H1 (cell line): ENCODE measurements at regions not wholly inside any gene's neighbourhood (a gene's known extent, or its start where the extent isn't known, plus 50 kb on each side); places are given as distances from the start of the nearest gene placed in this dataset.

Experiments
- CTCF ChIA-PET: fragments of 300-600 bp; sonication (Branson Sonifier 250); formaldehyde crosslinking; loops from one replicate; lab custom pipeline; 2021; ENCODE audit not compliant: partially characterized antibody; lab: Charles Lee
- POLR2A ChIA-PET: fragments of 300-600 bp; sonication (Branson Sonifier 250); formaldehyde crosslinking; loops from one replicate; lab custom pipeline; 2021; ENCODE audit warnings: inconsistent platforms; ENCODE audit not compliant: partially characterized antibody; lab: Charles Lee
- DNase-seq, 2 experiments: peaks; one replicate each; pipeline versions ENCODE4 v3.0.0 to v3.0.0-alpha.2; 2010 to 2022; ENCODE audit warnings: low spot score in 2 of 2, low read depth in 1 of 2, mixed read lengths in 1 of 2
- FAIRE-seq: peaks from 2 replicates; lab custom pipeline; 2011; peaks lifted over from hg19 to GRCh38; lab: Jason Lieb, UNC
- H2AFZ ChIP-seq: 2 replicates; pipeline ENCODE4 v1.8.1; 2012; ENCODE audit warnings: low read length, inconsistent platforms
- H2AK5ac ChIP-seq: 2 replicates; pipeline ENCODE4 v1.6.1; 2013; ENCODE audit warnings: low read depth, low read length
- H2BK120ac ChIP-seq: replicated peaks from 2 replicates; pipeline ENCODE3; 2013; ENCODE audit warnings: low read depth, low read length, inconsistent platforms
- H2BK12ac ChIP-seq: 2 replicates; pipeline ENCODE4 v1.6.1; 2013; ENCODE audit warnings: low read depth, low read length
- H2BK15ac ChIP-seq: 2 replicates; pipeline ENCODE4 v1.6.1; 2013; ENCODE audit warnings: low read length
- H2BK20ac ChIP-seq: 2 replicates; pipeline ENCODE4 v1.6.1; 2013; ENCODE audit warnings: low read length
- H2BK5ac ChIP-seq: 2 replicates; pipeline ENCODE4 v1.6.1; 2013; ENCODE audit warnings: low read depth, low read length
- H3K14ac ChIP-seq: 2 replicates; pipeline ENCODE4 v1.6.1; 2013; ENCODE audit warnings: inconsistent platforms; ENCODE audit not compliant: insufficient read length
- H3K18ac ChIP-seq: 2 replicates; pipeline ENCODE4 v1.6.1; 2013; ENCODE audit warnings: low read length; ENCODE audit errors: extremely low read depth
- H3K23ac ChIP-seq: 2 replicates; pipeline ENCODE4 v1.6.1; 2013; ENCODE audit warnings: inconsistent platforms; ENCODE audit not compliant: insufficient read length
- H3K23me2 ChIP-seq: 2 replicates; pipeline ENCODE4 v1.6.1; 2013; ENCODE audit warnings: low read depth, low read length
- H3K27ac ChIP-seq: 2 replicates; pipeline ENCODE4 v1.6.1; 2011; ENCODE audit warnings: low read depth, low read length, inconsistent platforms
- H3K27me3 ChIP-seq, 4 experiments: replicated peaks in 1 of 4; 1 replicate in 1 of 4; 2 replicates in 3 of 4; pipeline versions ENCODE4 v1.6.1 to v1.8.1; 2011 to 2013; ENCODE audit warnings: low read length in 3 of 4, mild to moderate bottlenecking in 3 of 4, inconsistent platforms in 2 of 4, mixed read lengths in 2 of 4, moderate library complexity in 1 of 4; ENCODE audit not compliant: control insufficient read depth in 3 of 4, insufficient read depth in 3 of 4; ENCODE audit errors: extremely low read depth in 1 of 4
- H3K36me3 ChIP-seq, 4 experiments: 2 replicates each; pipeline versions ENCODE4 v1.6.1 to v1.8.1; 2011 to 2013; ENCODE audit warnings: mild to moderate bottlenecking in 4 of 4, low read length in 3 of 4, moderate library complexity in 2 of 4, control low read depth in 1 of 4, inconsistent platforms in 1 of 4; ENCODE audit not compliant: insufficient read depth in 4 of 4, control insufficient read depth in 2 of 4
- H3K4ac ChIP-seq: replicated peaks from 2 replicates; pipeline ENCODE3; 2013; ENCODE audit warnings: low read length, low read depth, mixed read lengths, inconsistent platforms; ENCODE audit not compliant: insufficient read length
- H3K4me1 ChIP-seq, 4 experiments: replicated peaks in 1 of 4; 1 replicate in 1 of 4; 2 replicates in 3 of 4; pipeline versions ENCODE4 v1.6.1 to v1.8.1; 2011 to 2013; ENCODE audit warnings: low read length in 3 of 4, inconsistent platforms in 2 of 4, mixed read lengths in 1 of 4; ENCODE audit not compliant: insufficient read depth in 4 of 4, control insufficient read depth in 3 of 4
- H3K4me2 ChIP-seq, 2 experiments: 2 replicates each; pipeline versions ENCODE4 v1.6.1 to v1.8.1; 2011 to 2013; ENCODE audit warnings: low read depth in 2 of 2, low read length in 2 of 2, control low read depth in 1 of 2, inconsistent platforms in 1 of 2, mild to moderate bottlenecking in 1 of 2; ENCODE audit not compliant: insufficient read depth in 1 of 2
- H3K4me3 ChIP-seq, 4 experiments: fragments of 200-600, 300-600 bp in 1 of 4; sonication (generic), shearing (Covaris generic), sonication (Bioruptor Twin) in 1 of 4; 2 replicates each; pipeline versions ENCODE4 v1.5.1 to v1.8.1; 2011 to 2016; ENCODE audit warnings: low read length in 4 of 4, low read depth in 3 of 4, control low read depth in 2 of 4, inconsistent platforms in 2 of 4, mild to moderate bottlenecking in 2 of 4, mixed read lengths in 1 of 4, moderate library complexity in 1 of 4; ENCODE audit not compliant: insufficient read depth in 2 of 4; ENCODE audit errors: extremely low read depth in 1 of 4
- H3K56ac ChIP-seq: replicated peaks from 2 replicates; pipeline ENCODE3; 2013; ENCODE audit warnings: low read depth, mild to moderate bottlenecking, mixed read lengths, low read length, inconsistent platforms; ENCODE audit not compliant: insufficient read length
- H3K79me1 ChIP-seq: 2 replicates; pipeline ENCODE4 v1.6.1; 2013; ENCODE audit warnings: low read depth, low read length, control low read depth
- H3K79me2 ChIP-seq, 2 experiments: 2 replicates each; pipeline versions ENCODE4 v1.6.1 to v1.8.1; 2012 to 2013; ENCODE audit warnings: low read length in 2 of 2, mild to moderate bottlenecking in 2 of 2, inconsistent platforms in 1 of 2; ENCODE audit not compliant: insufficient read depth in 2 of 2, control insufficient read depth in 1 of 2
- H3K9ac ChIP-seq, 4 experiments: replicated peaks in 1 of 4; 1 replicate in 1 of 4; 2 replicates in 3 of 4; pipeline versions ENCODE4 v1.6.1 to v1.8.1; 2011 to 2013; ENCODE audit warnings: low read depth in 3 of 4, low read length in 3 of 4, control low read depth in 2 of 4, mild to moderate bottlenecking in 2 of 4, moderate library complexity in 2 of 4, inconsistent platforms in 1 of 4; ENCODE audit errors: extremely low read depth in 1 of 4
- H3K9me3 ChIP-seq, 2 experiments: 2 replicates each; pipeline versions ENCODE4 v1.6.1 to v1.8.1; 2012 to 2013; ENCODE audit warnings: mild to moderate bottlenecking in 2 of 2, moderate library complexity in 2 of 2, control low read depth in 1 of 2, inconsistent platforms in 1 of 2, low read depth in 1 of 2, low read length in 1 of 2, mixed read lengths in 1 of 2; ENCODE audit not compliant: insufficient read depth in 2 of 2
- H4K20me1 ChIP-seq, 2 experiments: replicated peaks in 1 of 2; 2 replicates each; pipeline versions ENCODE3 to v1.8.1; 2011 to 2013; ENCODE audit warnings: inconsistent platforms in 2 of 2, low read length in 2 of 2, mild to moderate bottlenecking in 1 of 2; ENCODE audit not compliant: insufficient read depth in 2 of 2, control insufficient read depth in 1 of 2
- H4K5ac ChIP-seq: 2 replicates; pipeline ENCODE4 v1.6.1; 2013; ENCODE audit warnings: low read length, low read depth, mixed read lengths, inconsistent platforms; ENCODE audit not compliant: insufficient read length
- H4K8ac ChIP-seq: 2 replicates; pipeline ENCODE4 v1.8.0; 2013; ENCODE audit warnings: mild to moderate bottlenecking, moderate library complexity, low read length, inconsistent platforms; ENCODE audit not compliant: insufficient read depth; ENCODE audit errors: extremely low read depth
- H4K91ac ChIP-seq: replicated peaks from 2 replicates; pipeline ENCODE3; 2013; ENCODE audit warnings: low read length, mixed read lengths, inconsistent platforms; ENCODE audit not compliant: insufficient read length
- HDAC2 ChIP-seq, 2 experiments: fragments of 300-600 bp in 1 of 2; sonication (generic) in 1 of 2; IDR thresholded peaks; 2 replicates each; pipeline ENCODE4 v1.6.1; 2011 to 2012; ENCODE audit warnings: low read depth in 2 of 2, low read length in 2 of 2, mild to moderate bottlenecking in 2 of 2, moderate library complexity in 2 of 2, borderline replicate concordance in 1 of 2, inconsistent platforms in 1 of 2
- HDAC6 ChIP-seq: IDR thresholded peaks from one replicate; pipeline ENCODE4 v1.7.1; 2012; ENCODE audit warnings: low read depth, mild to moderate bottlenecking, inconsistent platforms, low read length, moderate library complexity
- PHF8 ChIP-seq: fragments of 200-600 bp; sonication (generic); conservative IDR thresholded peaks from 2 replicates; pipeline ENCODE4 v1.7.1; 2012; ENCODE audit warnings: low read depth, mild to moderate bottlenecking, inconsistent platforms, low read length, moderate library complexity
- POU5F1 ChIP-seq: IDR thresholded peaks from 2 replicates; pipeline ENCODE4 v1.6.1; 2011; ENCODE audit warnings: low read depth, mild to moderate bottlenecking, low read length, moderate library complexity
- SAP30 ChIP-seq: fragments of 300-600 bp; sonication (generic); IDR thresholded peaks from 2 replicates; pipeline ENCODE4 v1.7.1; 2012; ENCODE audit warnings: low read length, moderate library complexity, mild to moderate bottlenecking, inconsistent platforms; ENCODE audit not compliant: insufficient read depth, insufficient replicate concordance
- SIN3A ChIP-seq, 2 experiments: IDR thresholded peaks in 1 of 2; conservative IDR thresholded peaks in 1 of 2; 2 replicates each; pipeline ENCODE4 v1.6.1; 2011 to 2012; ENCODE audit warnings: low read length in 2 of 2, improper control_type of control experiment in 1 of 2, low read depth in 1 of 2, mild to moderate bottlenecking in 1 of 2
- SP1 ChIP-seq: IDR thresholded peaks from 2 replicates; pipeline ENCODE4 v1.6.1; 2011; ENCODE audit warnings: low read depth, low read length
- SP2 ChIP-seq: IDR thresholded peaks from 2 replicates; pipeline ENCODE4 v1.6.1; 2012; ENCODE audit warnings: mild to moderate bottlenecking, low read length, inconsistent platforms
- SUZ12 ChIP-seq: fragments of 200-600 bp; sonication (generic); IDR thresholded peaks from 2 replicates; pipeline ENCODE4 v1.6.1; 2012; ENCODE audit warnings: mild to moderate bottlenecking, inconsistent platforms, low read length, moderate library complexity, mixed read lengths
- YY1 ChIP-seq: IDR thresholded peaks from 2 replicates; pipeline ENCODE4 v1.6.1; 2011; ENCODE audit warnings: low read depth, mild to moderate bottlenecking, low read length
- whole genome bisulfite sequencing, 2 experiments: shearing (Covaris generic) in 1 of 2; methylation state at CpG; one replicate each; pipeline versions ENCODE4 v1.1.6 to v1.1.7; 2013 to 2015; ENCODE audit warnings: low lambda C conversion rate in 2 of 2, mixed read lengths in 2 of 2, inconsistent platforms in 1 of 2, low coverage in 1 of 2, missing lambda C conversion rate in 1 of 2; ENCODE audit not compliant: insufficient replicate concordance in 2 of 2, insufficient coverage in 1 of 2, insufficient read length in 1 of 2; ENCODE audit errors: extremely low coverage in 1 of 2, missing lambda C conversion rate in 1 of 2; 5-methylcytosine and 5-hydroxymethylcytosine counted together

DNA sequence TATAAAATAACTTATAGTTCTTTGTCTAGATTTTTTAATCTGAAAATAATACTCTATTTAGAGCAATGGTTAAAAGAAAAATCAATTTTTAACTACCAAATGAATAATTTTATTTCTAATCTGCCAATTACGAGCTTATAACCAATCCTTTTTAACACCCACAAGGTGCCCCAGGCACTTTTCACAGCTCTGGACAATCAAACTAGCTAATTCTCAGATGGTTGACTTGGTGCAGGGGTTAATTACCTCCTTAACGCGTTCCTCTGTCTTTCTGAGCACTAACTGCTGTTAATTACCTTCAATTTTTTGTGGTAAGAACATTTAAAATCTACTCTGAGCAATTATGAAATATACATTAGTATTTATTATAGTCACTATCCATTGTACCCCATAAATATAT, 109.6 kb upstream of the PJA2 start:
- H3K36me3 ChIP-seq, result no peaks in the 10 kb centered on the region
- no peak overlapping the region for H3K9ac ChIP-seq
- POLR2A ChIA-PET, result no interaction called here
- H3K23me2 ChIP-seq, result no peaks in the 10 kb centered on the region
- H4K20me1 ChIP-seq, result no peaks in the 10 kb centered on the region
- H3K14ac ChIP-seq, result no peak overlapping the region
- no peak overlapping the region for H4K8ac ChIP-seq
- TF ChIP-seq HDAC2 (IDR thresholded peaks at IDR 0.05; ENCODE audit: borderline replicate concordance in 1 of 2, low read depth in 2 of 2, low read length in 2 of 2) (no peak), POU5F1 (no peak), SAP30 (no peak), YY1 (no peak), SP2 (no peak), SIN3A (conservative IDR thresholded peaks at IDR 0.05 in 1 of 2, IDR thresholded peaks at IDR 0.05 in 1 of 2; ENCODE audit: low read depth in 1 of 2, low read length in 2 of 2) (no peak), SUZ12 (no peak), PHF8 (no peak), SP1 (no peak), HDAC6 (no peak)
- no peak overlapping the region for H2BK20ac ChIP-seq
- H3K4me3 ChIP-seq, result no peak overlapping the region
- no peaks in the 10 kb centered on the region for H3K9me3 ChIP-seq
- H4K5ac ChIP-seq, result no peak overlapping the region
- H3K27ac ChIP-seq, result no peak overlapping the region
- WGBS, 2 experiments, result 91% methylated on average over 3 of the region's 3 CpGs; no CpG with 5 or more reads in 1 of the 2 experiments
- H2BK5ac ChIP-seq, result no peak overlapping the region
- CTCF ChIA-PET, result interaction anchor here (0.5 kb wide), 1 partner anchor 818 kb away, joined by 4 read pairs; no protein-coding TSS in a partner anchor
- DNase-seq (no peak), FAIRE-seq (no peak)
- H3K4ac ChIP-seq, result no peak overlapping the region
- H2BK12ac ChIP-seq, result no peak overlapping the region
- H3K23ac ChIP-seq, result no peak overlapping the region
- H2BK120ac ChIP-seq, result no peak overlapping the region
- H3K27me3 ChIP-seq, result no peaks in the 10 kb centered on the region
- no peak overlapping the region for H4K91ac ChIP-seq
- H3K18ac ChIP-seq, result no peak overlapping the region
- no peak overlapping the region for H3K56ac ChIP-seq
- no peak overlapping the region for H2AK5ac ChIP-seq
- H3K79me2 ChIP-seq, result no peaks in the 10 kb centered on the region
- H3K4me2 ChIP-seq, result no peak overlapping the region
- H2AFZ ChIP-seq, result no peak overlapping the region
- no peak overlapping the region for H2BK15ac ChIP-seq
- H3K79me1 ChIP-seq, result no peaks in the 10 kb centered on the region
- no peaks in the 10 kb centered on the region for H3K4me1 ChIP-seq
